IMR-90 (cell line): ENCODE measurements at regions not wholly inside any gene's neighbourhood (a gene's known extent, or its start where the extent isn't known, plus 50 kb on each side); places are given as distances from the start of the nearest gene placed in this dataset.

ENCODE experiments used
- ATAC-seq: fragments of 200-7000 bp; cut with Tn5 transposase; 2 replicates; pipeline ENCODE4 v1.9.1; 2020; ENCODE audit warnings: low read depth, mild to moderate bottlenecking, moderate library complexity
- BruUV-seq: library from RNA; stranded (reverse); fragments of 400-500 nt; replicated peaks from 2 replicates; lab custom pipeline; 2021; lab: Mats Ljungman, UMichigan
- CTCF ChIA-PET: fragments of 300-600 bp; formaldehyde crosslinking; extraction: SDS; loops from one replicate; lab custom pipeline; 2021; ENCODE audit warnings: antibody characterized with exemption; lab: Yijun Ruan, JAX
- POLR2A ChIA-PET: fragments of 300-600 bp; sonication (Branson Sonifier 250); formaldehyde crosslinking; loops from one replicate; lab custom pipeline; 2022; ENCODE audit warnings: antibody characterized with exemption; ENCODE audit not compliant: unreplicated experiment; lab: Charles Lee
- DNase-seq: peaks from one replicate; pipeline ENCODE4 v3.0.0; 2013
- H2AFZ ChIP-seq: replicated peaks from 2 replicates; pipeline ENCODE3; 2013; ENCODE audit warnings: low read length, mild to moderate bottlenecking; ENCODE audit not compliant: poor library complexity
- H2AK5ac ChIP-seq: 2 replicates; pipeline ENCODE4 v1.6.1; 2013; ENCODE audit warnings: low read depth, low read length, inconsistent platforms
- H2AK9ac ChIP-seq: replicated peaks from 2 replicates; pipeline ENCODE3; 2013; ENCODE audit warnings: mild to moderate bottlenecking, low read depth, low read length, moderate library complexity; ENCODE audit not compliant: poor library complexity
- H2BK120ac ChIP-seq: 2 replicates; pipeline ENCODE4 v1.6.1; 2013; ENCODE audit warnings: low read depth, low read length, inconsistent platforms
- H2BK15ac ChIP-seq: 3 replicates; pipeline ENCODE4 v1.6.1; 2013; ENCODE audit warnings: low read depth, low read length, inconsistent platforms
- H2BK20ac ChIP-seq: 2 replicates; pipeline ENCODE4 v1.6.1; 2013; ENCODE audit warnings: low read depth, mild to moderate bottlenecking, inconsistent platforms, low read length, moderate library complexity
- H2BK5ac ChIP-seq: 2 replicates; pipeline ENCODE4 v1.6.1; 2013; ENCODE audit warnings: mild to moderate bottlenecking, low read depth, low read length, inconsistent platforms; ENCODE audit not compliant: poor library complexity, severe bottlenecking
- H3K14ac ChIP-seq: replicated peaks from 2 replicates; pipeline ENCODE4 v1.6.1; 2013; ENCODE audit warnings: low read depth, low read length, inconsistent platforms
- H3K18ac ChIP-seq: 2 replicates; pipeline ENCODE4 v1.6.1; 2013; ENCODE audit warnings: low read depth, low read length, control low read depth
- H3K23ac ChIP-seq: 2 replicates; pipeline ENCODE4 v1.6.1; 2013; ENCODE audit warnings: low read depth, low read length, inconsistent platforms
- H3K27ac ChIP-seq: 2 replicates; pipeline ENCODE4 v1.5.1; 2013; ENCODE audit warnings: mild to moderate bottlenecking, control low read depth, low read length; ENCODE audit not compliant: insufficient read depth
- H3K27me3 ChIP-seq: 2 replicates; pipeline ENCODE4 v1.6.1; 2013; ENCODE audit warnings: low read length; ENCODE audit not compliant: control insufficient read depth, insufficient read depth
- H3K36me3 ChIP-seq: 2 replicates; pipeline ENCODE4 v1.6.1; 2013; ENCODE audit warnings: low read length, mixed read lengths; ENCODE audit not compliant: control insufficient read depth, insufficient read depth
- H3K4ac ChIP-seq: 2 replicates; pipeline ENCODE4 v1.6.1; 2013; ENCODE audit warnings: low read depth, low read length, inconsistent platforms
- H3K4me1 ChIP-seq: 2 replicates; pipeline ENCODE4 v1.6.1; 2013; ENCODE audit warnings: low read length, mixed read lengths; ENCODE audit not compliant: control insufficient read depth, insufficient read depth
- H3K4me2 ChIP-seq: 2 replicates; pipeline ENCODE4 v1.6.1; 2013; ENCODE audit warnings: low read depth, mild to moderate bottlenecking, control low read depth, low read length, moderate library complexity
- H3K4me3 ChIP-seq: 2 replicates; pipeline ENCODE4 v1.5.1; 2013; ENCODE audit warnings: low read depth, mild to moderate bottlenecking, control low read depth, low read length, moderate library complexity; ENCODE audit not compliant: insufficient read depth
- H3K56ac ChIP-seq: 2 replicates; pipeline ENCODE4 v1.6.1; 2013; ENCODE audit warnings: low read length, inconsistent platforms; ENCODE audit not compliant: insufficient read depth; ENCODE audit errors: extremely low read depth
- H3K79me1 ChIP-seq, 2 experiments: 2 replicates each; pipeline ENCODE4 v1.6.1; 2013; ENCODE audit warnings: low read length in 2 of 2, inconsistent platforms in 1 of 2, low read depth in 1 of 2
- H3K9ac ChIP-seq: 2 replicates; pipeline ENCODE4 v1.6.1; 2013; ENCODE audit warnings: low read depth, low read length, control low read depth
- H3K9me1 ChIP-seq: 2 replicates; pipeline ENCODE4 v1.6.1; 2013; ENCODE audit warnings: low read length, inconsistent platforms; ENCODE audit not compliant: insufficient read depth
- H3K9me3 ChIP-seq: 2 replicates; pipeline ENCODE4 v1.6.1; 2013; ENCODE audit warnings: low read length; ENCODE audit not compliant: control insufficient read depth, insufficient read depth
- H4K20me1 ChIP-seq: 2 replicates; pipeline ENCODE4 v1.6.1; 2013; ENCODE audit warnings: low read length, inconsistent platforms; ENCODE audit not compliant: insufficient read depth
- H4K5ac ChIP-seq: 2 replicates; pipeline ENCODE4 v1.6.1; 2013; ENCODE audit warnings: mild to moderate bottlenecking, low read depth, low read length, control low read depth
- H4K8ac ChIP-seq, 2 experiments: 2 replicates each; pipeline ENCODE4 v1.6.1; 2013; ENCODE audit warnings: low read depth in 2 of 2, low read length in 2 of 2, control low read depth in 1 of 2, inconsistent platforms in 1 of 2
- H4K91ac ChIP-seq: 2 replicates; pipeline ENCODE4 v1.6.1; 2013; ENCODE audit warnings: low read depth, low read length, inconsistent platforms; ENCODE audit not compliant: insufficient read depth
- CEBPB ChIP-seq: IDR thresholded peaks from 2 replicates; pipeline ENCODE4 v1.6.1; 2012; ENCODE audit warnings: low read depth, low read length, improper control_type of control experiment
- CHD1 ChIP-seq: IDR thresholded peaks from 2 replicates; pipeline ENCODE4 v1.6.1; 2012; ENCODE audit warnings: low read depth, low read length, improper control_type of control experiment
- CTCF ChIP-seq: conservative IDR thresholded peaks from 2 replicates; pipeline ENCODE4 v1.5.1; 2012; ENCODE audit warnings: mild to moderate bottlenecking, low read depth, low read length, improper control_type of control experiment
- ELK1 ChIP-seq: fragments of 150-350 bp; IDR thresholded peaks from 2 replicates; pipeline ENCODE4 v1.6.1; 2016; ENCODE audit warnings: low read depth, mild to moderate bottlenecking, low read length, moderate library complexity, borderline replicate concordance
- FOS ChIP-seq: fragments of 150-350 bp; IDR thresholded peaks from 2 replicates; pipeline ENCODE4 v1.6.1; 2016; ENCODE audit warnings: low read depth, low read length
- MAFK ChIP-seq: IDR thresholded peaks from 2 replicates; pipeline ENCODE4 v1.6.1; 2012; ENCODE audit warnings: low read depth, low read length, improper control_type of control experiment
- MAZ ChIP-seq: IDR thresholded peaks from 2 replicates; pipeline ENCODE4 v1.6.1; 2012; ENCODE audit warnings: low read depth, mild to moderate bottlenecking, low read length, improper control_type of control experiment, moderate library complexity, borderline replicate concordance
- MXI1 ChIP-seq: IDR thresholded peaks from 2 replicates; pipeline ENCODE4 v1.6.1; 2012; ENCODE audit warnings: low read depth, mild to moderate bottlenecking, low read length, moderate library complexity, borderline replicate concordance
- NFE2L2 ChIP-seq: fragments of 150-350 bp; IDR thresholded peaks from 2 replicates; pipeline ENCODE4 v1.6.1; 2016; ENCODE audit warnings: low read depth, mild to moderate bottlenecking, low read length
- POLR2A ChIP-seq: IDR thresholded peaks from 2 replicates; pipeline ENCODE4 v1.6.1; 2012; ENCODE audit warnings: mild to moderate bottlenecking, low read depth, low read length
- RAD21 ChIP-seq: IDR thresholded peaks from 2 replicates; pipeline ENCODE4 v1.6.1; 2012; ENCODE audit warnings: low read length, improper control_type of control experiment
- RCOR1 ChIP-seq: IDR thresholded peaks from 2 replicates; pipeline ENCODE4 v1.6.1; 2012; ENCODE audit warnings: mild to moderate bottlenecking, low read length, improper control_type of control experiment; ENCODE audit not compliant: insufficient replicate concordance
- RFX5 ChIP-seq: IDR thresholded peaks from 2 replicates; pipeline ENCODE4 v1.8.0; 2012; ENCODE audit warnings: low read depth, mild to moderate bottlenecking, low read length, moderate library complexity
- SMC3 ChIP-seq: fragments of 150-350 bp; IDR thresholded peaks from 2 replicates; pipeline ENCODE4 v1.6.1; 2016; ENCODE audit warnings: low read depth, mild to moderate bottlenecking, antibody characterized with exemption, low read length, moderate library complexity
- USF2 ChIP-seq: fragments of 150-350 bp; IDR thresholded peaks from 2 replicates; pipeline ENCODE4 v1.6.1; 2017; ENCODE audit warnings: mild to moderate bottlenecking, antibody characterized with exemption, low read length, low read depth
- WGBS, 2 experiments: methylation state at CpG; one replicate each; pipeline versions ENCODE4 v1.1.5 to v1.1.7; 2013; ENCODE audit warnings: missing lambda C conversion rate in 2 of 2; ENCODE audit not compliant: insufficient read length in 1 of 2; ENCODE audit errors: extremely low coverage in 2 of 2; 5-methylcytosine and 5-hydroxymethylcytosine counted together
- dilution Hi-C: fragments of 300-500 bp; cut with HindIII; formaldehyde crosslinking; loops from one replicate; pipeline ENCODE4 v1.14.3; 2018; ENCODE audit warnings: low sequenced_read_pairs; ENCODE audit not compliant: unreplicated experiment
- in situ Hi-C: fragments of 300-500 bp; cut with MboI; formaldehyde crosslinking; loops from 3 replicates; pipeline ENCODE4 v1.14.3; 2019; ENCODE audit warnings: low sequenced_read_pairs, inconsistent platforms, mixed read lengths
- intact Hi-C: fragments of 100-400 bp; cut with micrococcal nuclease; formaldehyde crosslinking; loops from 2 replicates; pipeline ENCODE4 v1.10.0; 2022

GRCh38 chr12:91261820-91262676, 79.4 kb upstream of the DCN start:
- intact Hi-C loops, result no loop called here
- TF ChIP-seq POLR2A (no peak), RCOR1 (no peak), MAFK (no peak), USF2 (no peak), MAZ (no peak), NFE2L2 (no peak), FOS (no peak), RAD21 (no peak), MXI1 (no peak), RFX5 (no peak), ELK1 (no peak), SMC3 (no peak), CEBPB (no peak), CHD1 (no peak), CTCF (no peak)

More at GRCh38 chr12:91261820-91262676, 79.4 kb upstream of the DCN start:
- Histone ChIP-seq H3K27me3 (no peaks in the 10 kb centered on the region), H3K4me1 (no peaks in the 10 kb centered on the region), H2BK120ac (peak overlapping the region; percentile 21; the same call in 1 of the 2 replicates), H4K5ac (no peak overlapping the region), H4K20me1 (no peaks in the 10 kb centered on the region), H3K14ac (no peak overlapping the region), H2BK15ac (0 out of 3 replicates have a peak overlapping the region, but pooled peaks have one; percentile 11), H3K4me2 (no peak overlapping the region), H3K9me3 (no peaks in the 10 kb centered on the region), H3K36me3 (no peaks in the 10 kb centered on the region), H3K9ac (no peak overlapping the region), H4K91ac (peak overlapping the region; percentile 25), H3K4me3 (no peak overlapping the region), H2AFZ (no peak overlapping the region), H3K9me1 (no peaks in the 10 kb centered on the region), H2BK5ac (no peak overlapping the region), H3K79me1 (no peaks in the 10 kb centered on the region), H3K23ac (no peak overlapping the region), H2AK9ac (no peak overlapping the region), H4K8ac (no peak overlapping the region), H3K18ac (0 out of 2 replicates have a peak overlapping the region, but pooled peaks have one; percentile 11), H3K56ac (no peak overlapping the region), H3K27ac (no peak overlapping the region), H3K4ac (no peak overlapping the region), H2BK20ac (no peak overlapping the region), H2AK5ac (no peak overlapping the region)
- BruUV-seq, result no TSS peak
- CTCF ChIA-PET, result interaction anchor here (1.0 kb wide), 1 partner anchor 9 kb away, joined by 3 read pairs; no protein-coding TSS in a partner anchor
- no peak for ATAC-seq
- in situ Hi-C loops, result no loop called here
- dilution Hi-C loops, result no loop called here
- WGBS, 2 experiments, result no CpG with 5 or more reads among the region's 3 CpGs
- POLR2A ChIA-PET, result no interaction called here
- DNase-seq, result no peak
